RKO (cell line): ENCODE measurements at regions not wholly inside any gene's neighbourhood (a gene's known extent, or its start where the extent isn't known, plus 50 kb on each side); places are given as distances from the start of the nearest gene placed in this dataset.
A peak's percentile ranks its signal among the peaks of the same experiment; 100 is the strongest.
"Not testable (repeated sequence)": the region's sequence is repeated elsewhere in the genome, so short reads cannot be mapped to it uniquely, and the experiment has no call there.

Experiments used
- DNase-seq: peaks from one replicate; pipeline ENCODE4 v3.0.0-alpha.2; 2016; ENCODE audit warnings: low spot score

DNA sequence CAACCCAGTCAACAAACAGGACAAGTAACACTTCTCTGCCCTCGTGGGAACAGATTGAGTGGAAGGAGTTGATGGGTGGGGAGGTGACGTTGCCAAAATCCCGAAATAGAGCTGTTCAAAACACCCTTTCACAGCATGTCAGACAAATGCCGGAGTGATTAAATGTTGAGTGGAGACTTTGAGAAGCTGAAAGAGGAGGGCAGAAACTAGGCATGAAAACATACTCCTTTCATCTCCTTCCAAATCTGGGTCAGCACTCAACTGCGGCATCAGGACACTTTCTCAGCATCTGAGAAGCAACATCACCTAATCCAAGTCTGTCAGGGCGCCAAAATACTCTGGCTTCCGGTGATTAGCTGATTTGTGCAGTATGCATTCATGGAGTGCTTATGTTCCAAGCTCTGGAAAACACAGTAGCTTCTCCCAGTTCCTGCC, 51.5 kb upstream of the MRI1 start:
- no peak for DNase-seq

GRCh38 chr19:13707915-13708314, 56.4 kb upstream of the MRI1 start:
- DNase-seq = no peak

- DNase-seq = peak; percentile 53
Observed at GRCh38 chr19:13705928-13706447, 58.3 kb upstream of the MRI1 start.

GRCh38 chr19:13705201-13705600, 59.1 kb upstream of the MRI1 start:
- DNase-seq = no peak

GRCh38 chr19:13701624-13702023, 62.7 kb upstream of the MRI1 start:
- no peak for DNase-seq

DNA sequence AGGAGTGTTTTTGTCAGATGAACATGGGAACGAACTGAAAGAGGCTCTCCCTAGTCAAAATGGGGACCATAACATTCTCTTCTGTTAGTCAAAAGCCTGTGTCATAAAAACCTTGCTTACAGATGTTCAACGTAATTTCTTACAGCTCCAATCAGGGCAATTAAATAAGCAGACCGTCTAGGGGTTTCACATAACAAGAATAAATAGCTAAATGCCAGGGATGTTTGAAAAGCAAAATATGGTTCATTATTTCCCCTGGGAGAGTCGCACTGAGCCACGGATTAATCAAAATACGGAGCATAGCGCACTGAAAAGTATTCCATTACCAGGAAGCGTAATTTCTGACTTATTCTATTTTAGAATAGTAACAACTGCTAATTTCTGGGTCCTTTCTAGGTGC, 63.7 kb upstream of the MRI1 start:
- no peak for DNase-seq

GRCh38 chr19:13699786-13700185, 64.5 kb upstream of the MRI1 start:
- DNase-seq = no peak

GRCh38 chr19:13696839-13697238, 67.5 kb upstream of the MRI1 start:
- DNase-seq = no peak

GRCh38 chr19:13693889-13694288, 70.4 kb upstream of the MRI1 start:
- no peak for DNase-seq

- peak; percentile 84 for DNase-seq
Observed at GRCh38 chr19:13691569-13692435, 72.5 kb upstream of the MRI1 start.

DNA sequence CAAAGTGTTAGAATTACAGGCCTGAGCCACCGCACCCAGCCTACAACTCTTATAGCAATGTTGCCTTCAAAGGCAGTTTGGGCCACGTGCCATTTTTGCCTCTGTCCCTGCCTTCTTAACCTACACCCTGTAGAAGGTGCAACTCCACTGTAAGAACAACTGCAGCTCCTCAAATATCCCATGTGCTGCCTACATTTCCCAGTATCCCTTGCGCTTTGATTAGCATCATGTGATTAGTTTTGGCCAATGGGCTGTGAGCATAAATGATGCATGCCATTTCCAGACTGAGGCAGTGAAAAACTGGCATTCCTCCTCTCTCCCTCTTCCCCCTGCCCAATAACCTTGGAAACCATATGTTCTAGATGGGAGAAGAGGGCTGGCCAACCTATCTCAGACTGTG, 75.2 kb upstream of the MRI1 start:
- DNase-seq = peak; percentile 66

DNA sequence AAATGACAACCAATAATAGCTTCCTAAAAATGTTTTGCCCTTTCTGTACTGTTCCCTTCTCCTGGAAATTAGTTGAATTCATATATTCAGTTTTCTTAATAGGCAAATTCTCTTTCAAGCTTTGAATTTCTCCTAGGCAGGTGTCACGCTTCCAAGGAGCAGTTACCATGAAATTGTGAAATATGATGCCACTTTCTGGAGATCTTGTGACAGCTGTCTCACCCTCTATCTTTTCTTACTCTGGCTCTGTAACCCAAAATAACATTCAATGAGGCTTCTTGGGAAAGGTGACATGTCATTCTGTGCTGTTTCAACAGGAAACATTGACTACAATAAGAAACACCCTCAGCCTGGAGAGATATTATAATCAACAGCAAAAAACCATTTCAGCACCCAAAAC, 80.3 kb upstream of the MRI1 start:
- DNase-seq = no peak

GRCh38 chr19:13681509-13681908, 82.8 kb upstream of the MRI1 start:
- DNase-seq = peak; percentile 19

DNA sequence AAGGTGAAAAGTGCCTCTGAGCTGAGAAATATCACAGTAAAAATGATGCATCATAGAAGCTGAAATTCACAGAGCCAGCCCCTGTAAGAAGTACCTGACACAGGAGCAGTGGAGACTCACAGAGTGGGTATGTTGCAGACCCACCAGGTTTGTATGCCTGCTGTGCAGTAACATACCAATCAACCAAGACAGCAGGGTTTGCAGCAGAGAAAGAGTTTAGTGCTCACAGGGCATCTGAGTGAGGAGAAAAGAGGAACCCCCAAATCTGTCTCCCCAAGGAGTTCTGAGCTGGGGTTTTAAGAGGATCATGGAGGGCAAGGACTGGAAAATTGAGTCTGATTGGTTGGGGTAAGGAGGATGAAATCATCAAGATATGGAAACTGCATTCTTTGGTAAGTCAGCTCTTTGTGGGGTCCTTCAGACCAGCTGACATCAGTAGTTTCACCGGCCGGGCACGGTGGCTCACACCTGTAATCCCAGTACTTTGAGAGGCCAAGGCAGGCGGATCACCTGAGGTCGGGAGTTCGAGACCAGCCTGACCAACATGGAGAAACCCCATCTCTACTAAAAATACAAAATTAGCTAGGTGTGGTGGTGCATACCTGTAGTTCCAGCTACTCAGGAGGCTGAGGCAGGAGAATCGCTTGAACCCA, 83.5 kb upstream of the MRI1 start:
- not testable (repeated sequence) for DNase-seq

DNA sequence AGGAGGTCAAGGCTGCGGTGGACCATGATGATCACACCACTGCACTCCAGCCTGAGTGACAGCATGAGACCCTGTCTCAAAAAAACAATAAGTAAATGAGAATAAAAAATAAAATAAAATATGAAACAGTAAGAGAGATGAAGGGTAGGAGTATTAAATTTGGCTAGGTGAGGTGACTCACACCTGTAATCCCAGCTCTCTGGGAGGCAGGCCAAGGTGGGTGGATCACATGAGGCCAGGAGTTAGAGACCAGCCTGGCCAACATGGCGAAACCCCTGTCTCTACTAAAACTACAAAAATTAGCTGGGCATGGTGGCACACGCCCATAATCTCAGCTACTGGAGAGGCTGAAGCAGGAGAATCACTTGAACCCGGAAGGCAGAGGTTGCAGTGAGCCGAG, 87.4 kb upstream of the MRI1 start:
- not testable (repeated sequence) for DNase-seq

DNA sequence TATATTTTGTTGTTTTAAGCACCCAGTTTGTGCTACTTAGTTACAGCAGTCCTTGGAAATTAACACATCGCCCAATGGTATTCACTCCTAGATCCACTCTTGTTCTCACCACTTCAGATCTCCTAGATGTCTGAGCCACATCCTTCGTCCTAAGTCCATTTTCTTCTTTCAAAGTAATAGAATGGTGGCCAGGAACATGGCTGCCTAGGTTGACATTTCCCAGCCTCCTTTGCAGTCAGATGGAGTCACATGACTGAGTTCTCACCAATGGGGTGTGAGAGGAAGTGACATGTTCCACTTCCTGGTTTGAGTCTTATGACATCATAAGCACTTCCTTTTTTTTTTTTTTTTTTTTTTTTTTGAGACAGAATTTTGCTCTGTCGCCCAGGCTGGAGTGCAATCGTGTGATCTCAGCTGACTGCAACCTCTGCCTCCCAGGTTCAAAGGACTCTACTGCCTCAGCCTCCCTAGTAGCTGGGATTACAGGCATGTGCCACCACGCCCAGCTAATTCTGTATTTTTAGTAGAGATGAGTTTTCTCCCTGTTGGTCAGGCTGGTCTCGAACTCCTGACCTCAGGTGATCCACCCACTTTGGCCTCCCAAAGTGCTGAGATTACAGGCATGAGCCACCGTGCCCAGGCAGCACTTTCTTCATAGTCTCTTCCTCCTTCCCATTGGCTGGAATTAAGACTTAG, 91.7 kb upstream of the MRI1 start:
- DNase-seq = peak; percentile 61

DNA sequence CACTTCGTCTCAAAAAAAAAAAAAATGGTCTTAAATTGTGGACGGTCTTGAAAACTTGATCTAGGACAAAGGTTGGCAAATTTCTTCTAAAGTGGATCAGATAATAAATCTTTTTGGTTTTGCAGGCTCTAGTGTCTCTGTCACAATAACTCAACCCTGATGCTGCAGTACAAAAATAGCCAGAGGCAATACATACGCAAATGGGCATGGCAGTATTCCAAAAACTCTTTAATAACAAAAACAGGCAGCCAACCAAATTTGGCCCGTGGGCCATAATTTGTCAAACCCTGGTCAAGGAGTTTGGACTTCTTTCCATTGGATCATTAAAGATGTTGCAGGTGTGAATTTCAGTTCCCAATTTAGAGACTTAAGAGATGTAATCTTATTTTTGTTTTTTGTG, 93.5 kb upstream of the MRI1 start:
- no peak for DNase-seq

DNA sequence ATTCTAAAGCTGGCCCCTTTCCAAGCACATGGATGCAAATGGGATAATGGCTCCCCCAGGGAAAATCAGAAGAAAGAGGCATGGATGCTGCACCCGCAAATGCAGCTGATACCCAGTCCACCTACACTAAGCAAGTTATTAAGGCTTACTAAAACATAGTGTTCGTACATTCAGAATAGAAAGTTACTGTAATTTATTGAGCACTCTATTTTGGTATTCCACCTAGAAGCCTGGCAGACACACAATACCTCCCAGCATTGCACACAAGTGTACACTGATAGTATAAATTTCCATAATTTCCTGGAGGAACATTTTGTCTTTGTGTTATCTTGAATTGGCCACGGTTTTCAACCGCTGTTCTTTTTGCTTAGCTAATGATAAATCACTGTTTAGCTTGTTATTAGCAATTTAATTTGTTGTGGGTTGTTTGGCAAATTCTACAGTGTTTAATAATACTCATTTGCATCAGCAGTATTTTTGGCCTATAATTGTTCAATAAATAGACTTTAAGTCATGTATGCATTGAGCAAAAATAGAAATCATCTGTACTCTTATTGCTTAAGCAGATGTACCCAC, 94.5 kb upstream of the MRI1 start:
- DNase-seq = no peak

DNA sequence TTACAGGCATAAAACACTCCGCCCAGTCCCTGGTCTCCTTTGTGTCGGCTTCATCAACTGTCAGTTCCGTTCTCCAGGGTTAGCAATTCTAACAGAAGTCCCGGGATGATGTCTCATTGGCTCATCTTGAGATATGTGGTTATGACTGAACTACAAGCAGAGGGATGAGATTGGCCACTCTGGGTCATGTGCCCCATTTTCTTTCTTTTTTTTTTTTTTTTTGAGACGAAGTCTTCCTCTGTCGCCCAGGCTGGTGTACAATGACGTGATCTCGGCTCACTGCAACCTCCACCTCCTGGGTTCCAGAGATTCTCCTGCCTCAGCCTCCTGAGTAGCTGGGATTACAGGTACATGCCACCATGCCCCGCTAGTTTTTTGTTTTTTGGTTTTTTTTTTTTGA, 95.4 kb upstream of the MRI1 start:
- peak; percentile 49 for DNase-seq

DNA sequence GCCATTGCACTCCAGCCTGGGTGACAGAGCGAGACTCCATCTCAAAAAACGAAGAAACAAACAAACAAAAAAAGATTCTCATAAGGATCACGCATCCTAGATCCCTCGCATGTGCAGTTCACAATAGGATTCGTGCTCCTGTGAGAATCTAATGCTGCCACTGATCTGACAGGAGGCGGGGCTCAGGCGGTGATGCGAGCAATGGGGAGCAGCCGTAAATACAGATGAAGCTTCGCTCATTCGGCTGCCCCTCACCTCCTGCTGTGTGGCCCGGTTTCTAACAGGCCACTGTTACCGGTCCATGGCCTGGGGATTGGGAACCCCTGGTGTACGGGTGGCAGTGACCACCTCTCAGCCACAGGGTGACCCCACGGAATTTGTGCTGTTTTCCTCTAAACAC, 98.2 kb upstream of the MRI1 start:
- DNase-seq = no peak

- no peak for DNase-seq
Observed at GRCh38 chr19:13665125-13665905, 99.0 kb upstream of the MRI1 start.
